ENCODE measurements at regions not wholly inside any gene's neighbourhood (a gene's known extent, or its start where the extent isn't known, plus 50 kb on each side); places are given as distances from the start of the nearest gene placed in this dataset.

- no peak for DNase-seq (ENCODE audit: low read depth in 2 of 2)
Observed at GRCh38 chr4:37073226-37073840, 171.2 kb upstream of the NWD2 start.

GRCh38 chr4:37082912-37083311 is 161.6 kb upstream of the NWD2 start:
- no peak for DNase-seq (ENCODE audit: low read depth in 2 of 2)

- no peak for DNase-seq (ENCODE audit: low read depth in 2 of 2)
Observed at GRCh38 chr4:37095925-37096324, 148.6 kb upstream of the NWD2 start.

GRCh38 chr4:37101182-37101581 is 143.4 kb upstream of the NWD2 start:
- DNase-seq (ENCODE audit: low read depth in 2 of 2): no peak

GRCh38 chr4:37101686-37102085 is 142.9 kb upstream of the NWD2 start:
- DNase-seq (ENCODE audit: low read depth in 2 of 2): no peak

- no peak for DNase-seq (ENCODE audit: low read depth in 2 of 2)
Observed at GRCh38 chr4:37109756-37110155, 134.8 kb upstream of the NWD2 start.

GRCh38 chr4:37124800-37125199 is 119.7 kb upstream of the NWD2 start:
- no peak for DNase-seq (ENCODE audit: low read depth in 2 of 2)

- DNase-seq (ENCODE audit: low read depth in 2 of 2): no peak
Observed at GRCh38 chr4:37126051-37126450, 118.5 kb upstream of the NWD2 start.

- DNase-seq (ENCODE audit: low read depth in 2 of 2): no peak
Observed at GRCh38 chr4:37130465-37130864, 114.1 kb upstream of the NWD2 start.

GRCh38 chr4:37132351-37132974 is 112.1 kb upstream of the NWD2 start:
- DNase-seq (ENCODE audit: low read depth in 2 of 2): no peak

- no peak for DNase-seq (ENCODE audit: low read depth in 2 of 2)
Observed at GRCh38 chr4:37132975-37133360, 111.6 kb upstream of the NWD2 start.

- DNase-seq (ENCODE audit: low read depth in 2 of 2): no peak
Observed at GRCh38 chr4:37138019-37138653, 106.4 kb upstream of the NWD2 start.

GRCh38 chr4:37138789-37139188 is 105.8 kb upstream of the NWD2 start:
- no peak for DNase-seq (ENCODE audit: low read depth in 2 of 2)

- DNase-seq (ENCODE audit: low read depth in 2 of 2): no peak
Observed at GRCh38 chr4:37139987-37140386, 104.6 kb upstream of the NWD2 start.

GRCh38 chr4:37146260-37146659 is 98.3 kb upstream of the NWD2 start:
- DNase-seq (ENCODE audit: low read depth in 2 of 2): no peak

GRCh38 chr4:37157476-37158167 is 86.9 kb upstream of the NWD2 start:
- DNase-seq (ENCODE audit: low read depth in 2 of 2): no peak

- DNase-seq (ENCODE audit: low read depth in 2 of 2): no peak
Observed at GRCh38 chr4:37160653-37161052, 83.9 kb upstream of the NWD2 start.

GRCh38 chr4:37165844-37166243 is 78.7 kb upstream of the NWD2 start:
- DNase-seq (ENCODE audit: low read depth in 2 of 2): no peak

GRCh38 chr4:37169956-37170355 is 74.6 kb upstream of the NWD2 start:
- no peak for DNase-seq (ENCODE audit: low read depth in 2 of 2)

- DNase-seq (ENCODE audit: low read depth in 2 of 2): no peak
Observed at GRCh38 chr4:37188100-37188499, 56.4 kb upstream of the NWD2 start.

Data from fibroblast of skin of left biceps (primary cell).